ENCODE measurements at regions not wholly inside any gene's neighbourhood (a gene's known extent, or its start where the extent isn't known, plus 50 kb on each side); places are given as distances from the start of the nearest gene placed in this dataset.
"Not testable (repeated sequence)": the region's sequence is repeated elsewhere in the genome, so short reads cannot be mapped to it uniquely, and the experiment has no call there.

DNA sequence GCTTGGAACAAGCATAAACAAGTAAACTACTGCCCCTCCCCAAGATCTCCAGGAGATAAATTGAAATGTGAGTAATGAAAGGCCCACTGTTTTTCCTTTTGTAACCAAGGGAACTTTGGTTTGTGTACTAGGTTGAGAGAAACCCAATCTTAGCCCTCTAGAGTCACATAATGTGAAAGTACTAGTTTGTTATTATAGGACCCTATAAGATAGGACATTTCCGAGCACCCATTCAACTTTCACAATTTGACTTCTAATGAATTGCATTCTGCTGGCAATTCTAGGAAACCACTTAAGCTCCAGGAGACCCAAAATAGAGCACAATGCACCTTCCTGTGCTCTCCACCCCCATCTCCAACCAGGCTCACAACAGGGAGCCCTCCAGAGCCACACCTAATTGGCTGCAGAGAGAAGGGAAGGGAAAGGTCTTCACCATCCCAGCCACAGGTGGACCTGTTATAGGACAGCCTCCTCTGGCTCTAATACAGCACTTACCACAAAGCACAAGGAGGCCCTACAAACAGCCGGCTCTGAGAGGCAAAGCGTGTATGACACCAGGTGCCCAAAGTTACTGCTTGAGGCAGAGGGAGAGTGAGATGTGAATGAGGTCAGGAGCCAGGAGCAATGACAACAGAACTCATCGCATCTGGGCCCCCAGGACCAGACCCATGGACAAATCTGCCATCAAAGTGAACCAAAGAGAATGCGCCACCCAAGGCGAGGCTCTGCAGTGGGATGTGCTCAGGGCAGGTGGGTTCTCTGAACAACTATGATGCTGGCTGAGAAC lies 163.3 kb upstream of the NTF3 start:
- no peak for DNase-seq

DNA sequence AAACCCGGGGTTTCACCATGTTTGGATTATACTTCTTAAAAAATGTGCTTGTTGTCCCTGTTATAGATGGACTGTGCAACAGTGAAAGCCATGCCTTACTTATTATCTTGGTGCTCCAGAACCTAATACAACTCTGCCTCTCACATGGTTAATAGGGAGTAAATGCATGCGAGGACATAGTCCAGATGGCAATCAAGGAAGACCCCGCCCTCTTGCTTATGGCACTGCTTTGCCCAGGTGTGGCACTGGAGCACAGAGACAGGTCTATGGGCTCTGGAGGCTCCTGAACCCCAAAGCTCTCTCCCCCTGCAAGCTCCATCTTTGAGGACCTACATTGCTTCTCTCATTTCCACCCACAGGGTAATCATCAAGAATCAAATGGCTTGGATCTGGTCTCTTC lies 162.1 kb upstream of the NTF3 start:
- no peak for DNase-seq

DNA sequence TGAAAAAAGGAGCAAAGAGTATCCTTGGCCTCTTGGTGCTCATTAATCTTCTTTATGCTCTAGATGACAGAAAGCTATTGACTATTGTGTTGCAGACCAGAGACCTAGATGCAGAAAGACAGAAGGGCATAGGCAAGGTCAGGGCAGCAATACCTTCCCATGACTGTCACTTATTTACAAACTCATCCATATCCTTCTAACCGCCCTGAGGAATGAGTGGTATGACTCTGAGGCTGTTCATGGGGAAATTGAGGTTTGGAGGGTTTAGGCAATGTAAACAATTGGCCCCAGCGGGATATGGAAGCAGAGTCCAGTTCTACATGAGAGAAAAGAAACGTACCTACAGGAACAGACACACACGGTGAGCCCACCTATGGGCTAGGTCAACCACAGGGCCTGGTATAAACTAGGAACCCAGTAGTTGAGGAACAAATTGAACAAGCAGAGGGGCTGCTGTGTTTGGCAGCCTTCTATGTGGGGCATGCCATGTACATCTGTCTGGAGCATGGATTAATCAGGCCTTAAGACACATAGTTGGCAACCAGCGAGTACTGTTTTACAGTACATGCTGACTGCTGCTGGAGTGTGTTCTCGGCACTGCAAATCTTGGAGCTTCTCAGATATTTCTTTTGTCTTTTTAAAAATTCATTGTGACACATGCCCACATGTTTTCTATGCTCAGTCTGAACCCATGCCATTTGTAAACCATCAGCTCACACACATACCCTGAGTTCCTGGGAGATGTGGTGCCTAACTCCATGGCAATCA lies 159.7 kb upstream of the NTF3 start:
- no peak for DNase-seq

DNA sequence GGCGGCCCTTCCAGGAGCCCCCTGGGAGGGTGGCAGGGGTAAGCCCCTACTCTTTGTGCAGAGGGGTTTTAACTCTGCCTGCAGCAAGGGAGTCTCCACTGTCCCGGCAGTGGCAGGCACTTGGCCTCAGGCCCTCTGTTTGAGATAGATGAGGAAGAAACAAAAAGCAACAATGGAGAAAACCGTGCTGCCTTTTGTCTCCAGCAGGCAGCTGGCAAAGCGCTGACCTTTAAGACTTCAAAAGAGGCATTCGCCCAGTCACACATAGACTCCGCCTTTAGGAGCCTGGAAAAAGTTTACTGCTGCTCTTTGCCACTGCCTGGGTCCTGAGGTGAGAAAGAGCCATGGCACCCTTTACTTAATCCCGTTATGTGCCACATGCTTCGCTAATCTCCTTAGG lies 158.2 kb upstream of the NTF3 start:
- no peak for DNase-seq

DNA sequence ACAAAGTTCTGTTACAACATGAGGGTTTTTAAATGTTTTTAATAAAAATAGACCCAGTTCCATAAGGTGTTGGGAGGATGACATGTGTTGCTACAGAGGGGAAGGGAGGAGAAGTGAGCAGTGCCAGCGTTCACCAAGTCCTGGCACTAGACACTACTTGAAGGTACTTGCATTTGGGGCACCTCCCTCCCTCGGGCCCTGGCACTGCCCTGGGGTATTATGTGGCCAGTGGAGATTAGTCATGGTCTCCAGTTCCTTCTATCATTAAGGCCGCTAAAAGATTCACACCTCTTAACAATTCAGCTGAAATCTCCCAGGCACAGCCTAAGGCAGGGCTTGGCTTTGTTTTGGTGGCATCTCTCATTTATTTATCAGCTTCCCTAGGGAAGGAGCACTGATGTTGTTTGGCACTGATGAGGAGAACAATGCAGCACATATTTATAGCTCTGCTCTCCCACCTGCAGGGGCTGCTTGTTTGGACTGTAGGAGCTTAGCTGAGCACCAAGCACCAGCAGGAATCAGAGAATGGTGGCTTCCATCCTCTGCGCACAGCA lies 155.5 kb upstream of the NTF3 start:
- DNase-seq: no peak

DNA sequence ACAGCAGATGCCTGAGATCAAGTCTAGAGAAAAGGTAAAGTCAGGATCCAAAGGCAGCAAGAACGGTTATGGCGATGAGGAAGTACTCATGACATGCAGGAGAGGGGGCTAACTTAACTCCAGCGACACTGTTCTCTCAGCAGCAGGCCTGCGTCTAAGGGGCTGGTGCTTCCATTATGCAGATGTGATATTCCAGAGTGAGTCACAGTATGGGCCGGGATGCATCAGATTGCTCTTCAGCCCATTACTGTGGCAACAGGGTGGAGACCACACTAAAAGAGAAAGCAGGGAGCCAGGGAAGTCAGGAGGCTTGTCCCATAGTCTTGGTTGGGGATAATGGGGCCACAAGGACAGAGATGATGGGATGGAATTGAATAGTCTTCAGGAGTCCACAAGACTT lies 151.8 kb upstream of the NTF3 start:
- DNase-seq: no peak

DNA sequence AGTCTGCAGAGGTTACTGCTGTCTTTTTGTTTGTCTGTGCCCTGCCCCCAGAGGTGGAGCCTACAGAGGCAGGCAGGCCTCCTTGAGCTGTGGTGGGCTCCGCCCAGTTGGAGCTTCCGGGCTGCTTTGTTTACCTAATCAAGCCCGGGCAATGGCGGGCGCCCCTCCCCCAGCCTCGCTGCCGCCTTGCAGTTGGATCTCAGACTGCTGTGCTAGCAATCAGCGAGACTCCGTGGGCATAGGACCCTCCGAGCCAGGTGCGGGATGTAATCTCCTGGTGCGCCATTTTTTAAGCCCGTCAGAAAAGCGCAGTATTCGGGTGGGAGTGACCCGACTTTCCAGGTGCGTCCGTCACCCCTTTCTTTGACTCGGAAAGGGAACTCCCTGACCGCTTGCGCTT lies 141.5 kb upstream of the NTF3 start:
- not testable (repeated sequence) for DNase-seq

DNA sequence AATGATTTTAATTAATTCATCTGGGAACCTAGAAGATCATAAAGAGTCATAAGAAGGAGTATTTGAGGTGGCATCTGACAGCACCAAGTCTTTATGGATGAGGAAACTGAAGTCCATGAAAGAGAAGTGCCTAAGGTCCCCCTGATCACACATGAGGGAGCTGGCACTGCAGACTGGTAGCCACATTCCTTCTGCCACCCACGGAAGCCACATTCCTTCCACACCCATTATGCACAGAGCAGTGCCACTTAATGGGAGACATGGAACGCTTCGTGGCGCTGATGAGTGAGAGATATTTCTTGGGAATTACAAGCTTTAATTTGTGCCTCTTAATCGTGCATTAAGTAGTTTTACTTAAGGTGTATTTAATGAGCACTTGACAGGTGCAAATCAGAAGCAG lies 139.3 kb upstream of the NTF3 start:
- no peak for DNase-seq

DNA sequence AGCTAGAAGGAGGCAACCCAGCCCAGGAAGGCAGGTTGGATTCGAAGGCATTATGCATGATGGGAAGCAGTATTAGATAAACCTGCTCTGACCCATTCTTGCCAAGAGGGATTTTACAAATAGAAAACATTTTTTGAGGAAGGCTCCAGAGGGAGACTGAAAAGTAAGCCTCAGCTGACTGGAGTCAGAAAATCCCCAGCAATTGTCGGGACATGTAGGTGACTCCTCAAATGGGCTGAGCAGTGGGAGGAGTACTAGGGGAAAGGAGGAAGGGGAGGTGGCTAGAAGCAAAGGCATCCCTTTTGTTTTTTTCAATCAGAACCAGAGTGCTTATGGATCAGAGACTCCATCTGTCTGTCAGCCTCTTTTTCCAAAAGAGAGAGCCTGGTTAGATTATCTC lies 138.1 kb upstream of the NTF3 start:
- no peak for DNase-seq

DNA sequence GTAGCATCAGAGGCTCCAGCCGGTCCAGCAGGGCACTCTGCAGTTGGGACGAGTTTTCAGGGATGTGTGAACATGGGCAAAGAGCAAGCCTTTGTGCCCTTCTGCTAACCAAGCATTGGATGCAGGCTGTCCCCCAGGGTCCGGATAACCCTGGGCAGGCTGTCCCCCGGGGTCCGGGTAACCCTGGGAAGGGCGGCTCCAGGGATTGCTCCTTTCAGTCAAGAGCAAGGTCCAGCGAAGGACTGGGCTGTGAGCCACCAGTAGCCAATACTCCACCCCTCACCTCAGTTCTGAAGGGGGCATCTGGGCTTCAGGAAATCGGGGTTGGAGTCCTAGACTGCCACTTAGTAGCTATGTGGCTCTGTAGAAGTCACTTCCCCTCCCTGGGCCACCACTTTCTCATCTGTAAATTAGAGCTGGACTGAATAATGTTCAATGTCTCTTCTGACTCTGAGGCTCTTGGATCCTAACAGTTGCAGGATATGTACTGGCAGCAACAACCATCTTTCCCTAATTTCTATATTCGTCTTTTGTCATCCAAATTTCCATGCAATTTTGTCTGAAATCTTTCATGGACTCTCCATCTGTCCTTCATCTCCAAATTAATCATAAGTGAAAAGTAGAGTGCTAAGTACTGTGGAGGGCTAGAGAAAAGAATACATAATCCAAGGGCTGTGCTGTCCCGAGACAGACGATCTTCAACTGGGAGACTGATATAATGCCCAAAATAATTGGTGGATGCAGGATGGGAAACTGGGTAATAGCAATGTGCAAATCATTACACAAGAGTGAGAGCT lies 137.4 kb upstream of the NTF3 start:
- DNase-seq: no peak

DNA sequence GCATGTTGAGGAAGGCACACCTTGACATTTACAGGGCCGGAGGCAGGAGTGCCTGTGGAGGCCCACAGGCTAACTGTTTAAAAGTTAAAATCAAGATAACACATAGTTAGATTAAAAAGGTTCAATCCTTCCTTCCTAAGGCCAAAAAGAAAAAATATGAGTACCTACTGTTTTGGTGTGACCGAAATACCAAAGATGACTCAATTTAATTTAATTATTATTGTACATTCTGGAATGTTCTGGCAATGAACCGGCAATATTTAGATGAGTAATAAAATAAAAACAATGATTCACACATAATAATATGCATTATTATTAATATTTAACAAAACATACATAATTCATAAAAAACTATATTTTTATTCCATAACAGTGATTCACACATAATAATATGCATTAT lies 136.8 kb upstream of the NTF3 start:
- no peak for DNase-seq

DNA sequence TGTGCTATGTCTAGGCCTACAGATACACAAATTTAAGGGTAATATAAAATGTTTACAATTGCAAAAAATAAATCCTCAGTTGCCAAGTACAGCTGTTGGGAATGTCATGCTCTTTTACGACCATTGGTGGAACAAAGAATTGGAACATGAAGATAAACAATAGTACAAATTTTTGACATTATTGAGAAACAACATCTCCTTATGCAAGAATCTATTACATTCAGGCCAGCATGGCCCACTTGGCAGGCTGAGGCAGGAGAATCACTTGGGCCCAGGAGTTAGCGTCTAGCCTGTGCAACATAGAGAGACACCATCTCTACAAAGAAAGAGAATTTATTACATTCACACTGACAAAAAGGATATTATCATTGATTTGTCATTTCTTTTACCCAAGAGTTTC lies 135.9 kb upstream of the NTF3 start:
- DNase-seq: no peak

DNA sequence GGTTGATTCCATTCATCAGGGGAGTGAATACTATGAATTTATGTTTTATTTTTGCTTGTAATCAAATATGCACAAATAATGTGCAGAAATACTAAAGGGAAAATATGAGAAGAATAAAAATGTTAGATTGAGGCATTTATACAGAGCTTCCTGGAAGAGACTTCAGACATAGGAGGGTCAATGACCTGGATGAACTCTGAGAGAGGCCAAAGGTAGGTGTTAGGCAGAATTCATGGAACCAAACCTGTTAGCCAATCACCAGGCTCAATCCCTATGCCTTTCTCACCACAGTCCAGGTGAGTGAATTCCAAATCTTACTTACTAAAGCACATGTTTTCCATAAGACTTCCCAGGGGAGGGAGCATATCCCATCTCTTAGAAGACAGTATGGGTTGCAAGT lies 130.4 kb upstream of the NTF3 start:
- no peak for DNase-seq

DNA sequence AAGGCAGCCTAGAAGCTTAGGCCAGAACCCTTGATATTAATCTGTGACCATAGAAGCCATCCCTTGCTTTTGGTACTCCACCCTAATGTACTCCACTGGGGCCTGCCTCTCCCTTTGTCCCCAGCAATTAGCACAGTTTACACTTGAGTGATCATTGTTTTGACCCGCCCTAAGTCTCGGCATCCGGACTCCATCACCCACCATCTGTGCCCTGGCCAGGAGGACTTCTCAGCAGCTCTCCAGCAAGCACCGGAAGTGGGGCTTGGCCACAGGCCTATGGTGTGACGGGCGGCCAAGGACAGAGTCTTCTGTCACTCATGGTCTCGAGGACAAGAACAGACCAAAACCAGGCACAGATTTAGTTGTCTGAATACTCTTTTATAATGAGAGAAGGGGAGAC lies 126.5 kb upstream of the NTF3 start:
- no peak for DNase-seq

DNA sequence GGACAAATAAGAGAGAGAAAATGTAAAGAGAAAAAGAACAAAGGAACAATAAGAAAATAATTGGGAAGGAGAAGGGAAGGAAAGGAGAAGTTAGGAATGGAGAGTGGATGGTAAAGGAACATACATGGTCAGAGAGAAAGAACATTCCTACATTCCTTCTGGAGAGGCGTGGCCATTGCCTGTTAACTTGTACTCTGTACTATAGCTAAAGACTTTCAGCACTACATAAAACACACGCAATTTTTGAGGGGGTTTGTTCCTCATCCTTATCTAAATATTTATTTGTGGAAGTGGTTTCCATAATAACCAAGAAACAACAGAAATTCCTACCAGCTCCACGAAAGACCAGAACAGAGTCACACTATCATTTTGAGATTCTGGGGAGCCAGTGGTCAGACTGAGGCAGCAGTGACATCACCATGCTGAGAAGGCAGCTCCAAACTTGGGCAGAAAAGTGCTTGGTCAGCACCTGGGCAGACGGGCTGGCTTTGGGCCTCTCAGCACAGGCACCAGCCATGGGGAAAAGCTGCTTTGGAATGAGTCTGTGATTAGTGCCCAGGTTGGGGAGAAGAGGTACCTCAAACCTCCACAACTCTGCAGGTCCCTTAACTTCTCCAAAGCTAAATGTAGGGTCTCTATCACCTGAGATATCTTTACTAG lies 125.9 kb upstream of the NTF3 start:
- DNase-seq: no peak

DNA sequence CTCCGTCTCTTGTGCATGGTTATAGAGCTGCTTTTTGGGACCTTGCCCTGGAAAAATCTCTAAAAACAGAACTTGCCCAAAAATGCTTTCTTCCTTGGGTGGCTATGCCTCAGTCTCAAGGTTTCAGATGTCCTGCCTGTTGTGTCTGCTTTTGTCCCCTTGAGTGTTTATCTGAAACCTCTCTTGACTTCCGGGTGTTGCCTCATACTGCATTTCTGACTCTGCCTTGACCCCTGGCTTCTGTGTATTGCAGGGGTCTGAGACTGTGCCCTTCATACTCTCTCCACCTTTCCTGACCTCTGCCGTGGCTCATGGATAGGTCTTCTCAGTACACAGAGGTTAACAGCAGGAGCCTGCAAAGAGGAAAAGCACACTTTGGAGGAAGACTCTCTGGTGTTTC lies 124.8 kb upstream of the NTF3 start:
- no peak for DNase-seq

DNA sequence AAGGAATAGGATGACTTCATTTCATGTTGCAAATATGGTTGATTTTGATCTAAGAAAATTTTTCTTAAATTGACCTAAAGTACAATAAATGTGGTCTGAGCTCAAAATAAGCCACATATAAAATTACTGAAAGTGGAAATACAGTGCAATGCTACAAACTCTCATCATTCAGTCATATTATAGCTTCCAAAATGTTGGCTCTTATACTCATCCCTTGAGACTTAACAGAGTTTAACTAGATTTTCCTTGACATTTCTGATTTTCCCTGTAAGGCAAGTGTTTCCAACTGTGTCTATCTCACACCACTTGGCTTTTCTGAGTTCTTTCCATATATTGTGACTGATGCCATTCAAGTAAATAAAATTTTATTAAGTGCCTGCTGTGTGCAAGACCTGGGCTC lies 123.7 kb upstream of the NTF3 start:
- DNase-seq: no peak

DNA sequence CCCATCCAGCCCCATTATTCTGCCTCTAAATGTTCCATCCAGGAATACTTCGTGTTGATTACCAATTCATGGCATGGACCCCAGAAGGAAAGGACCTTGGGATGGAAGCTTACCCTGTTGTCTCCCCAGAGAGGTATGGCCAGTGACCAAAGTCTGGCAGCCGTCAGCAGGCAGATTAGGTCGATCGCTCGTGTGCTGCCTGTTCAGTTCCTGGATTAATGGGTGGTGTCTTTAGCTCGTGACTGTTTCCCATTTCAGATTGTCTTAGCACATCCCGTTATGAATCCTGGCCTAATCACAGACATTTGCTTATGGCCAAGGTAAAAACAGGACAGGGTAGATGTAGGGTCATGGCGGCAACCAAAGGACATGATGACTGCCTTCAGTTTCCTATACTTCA lies 122.9 kb upstream of the NTF3 start:
- DNase-seq: no peak

DNA sequence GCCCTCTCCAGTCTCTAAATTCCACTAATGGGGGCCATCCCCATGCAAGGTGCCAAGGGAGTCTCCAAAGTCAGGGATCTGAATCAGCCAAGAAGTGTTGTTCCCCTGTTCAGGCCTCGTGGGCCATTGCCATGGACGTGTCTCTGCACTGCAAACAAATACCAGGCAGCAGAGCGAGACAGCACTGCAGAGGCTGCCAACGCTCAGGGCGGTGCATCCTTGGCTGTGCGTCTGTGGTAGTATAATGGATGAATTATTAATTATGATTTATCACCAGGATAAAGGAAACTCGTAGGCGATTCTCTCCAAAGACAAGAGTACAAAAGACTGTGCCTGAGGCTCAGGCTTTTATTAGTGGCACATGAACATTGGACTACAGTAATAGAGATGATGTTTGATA lies 122.3 kb upstream of the NTF3 start:
- DNase-seq: no peak

DNA sequence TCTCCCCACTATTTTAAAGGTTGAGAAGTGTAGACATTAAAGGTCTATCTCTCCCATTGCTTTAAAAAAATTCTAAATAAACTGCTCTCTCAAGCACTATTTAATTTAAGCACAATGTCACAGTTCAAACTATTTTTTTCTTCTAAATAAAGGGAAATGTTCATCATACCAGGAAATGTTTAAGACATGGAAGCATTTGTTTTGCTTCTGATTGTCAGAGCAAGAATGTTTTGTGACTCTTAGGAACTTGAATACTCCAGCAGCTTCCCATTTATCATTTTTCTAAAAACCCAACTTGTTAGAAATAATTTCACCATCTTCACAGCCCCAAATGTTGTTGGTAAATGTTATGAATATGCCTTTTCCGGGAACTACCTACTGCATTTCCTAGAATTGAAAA lies 121.8 kb upstream of the NTF3 start:
- no peak for DNase-seq

DNA sequence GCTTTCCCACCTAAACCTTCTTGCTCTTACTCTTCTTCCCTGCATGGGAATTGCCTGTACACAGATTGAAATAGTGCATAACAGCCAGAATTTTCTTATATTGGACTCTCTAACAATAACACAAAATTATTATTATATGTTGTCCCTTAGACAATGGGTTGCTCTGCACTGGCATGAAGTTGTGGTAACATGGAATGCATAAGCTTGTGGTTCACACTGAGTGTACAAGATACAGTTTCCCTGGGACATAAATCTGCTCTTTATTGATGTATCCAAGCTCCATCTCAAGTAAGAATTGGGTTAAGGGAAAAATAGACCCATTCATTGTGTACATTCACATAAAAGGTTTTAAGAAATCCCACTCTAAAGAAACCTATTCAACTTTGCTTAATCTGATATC lies 114.4 kb upstream of the NTF3 start:
- DNase-seq: no peak

DNA sequence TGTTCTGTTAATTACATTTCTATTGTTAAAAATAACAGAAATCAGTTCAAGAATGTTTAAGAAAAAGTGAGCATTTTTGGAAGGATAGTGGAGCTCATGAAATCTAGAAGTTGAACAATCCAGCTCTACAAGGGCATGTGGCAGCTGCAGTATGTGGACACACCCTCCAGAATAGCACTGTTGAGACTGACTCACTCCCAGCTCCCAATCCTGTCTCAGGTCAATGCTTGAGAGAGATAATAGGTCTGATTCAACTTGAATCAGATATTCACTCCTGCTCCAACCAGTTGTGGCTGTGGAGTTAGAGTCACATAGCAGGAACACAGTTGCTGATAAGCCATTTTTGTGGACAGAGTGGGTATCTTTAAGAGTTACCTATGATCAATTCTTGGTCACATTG lies 113.0 kb upstream of the NTF3 start:
- no peak for DNase-seq
